Hematopoietic multipotent progenitor cell treated with erythropoietin and hydrocortisone succinate and interleukin-3 and kit ligand, for 17 days (in vitro differentiated cells): ENCODE measurements at regions not wholly inside any gene's neighbourhood (a gene's known extent, or its start where the extent isn't known, plus 50 kb on each side); places are given as distances from the start of the nearest gene placed in this dataset.
"Not testable (repeated sequence)": the region's sequence is repeated elsewhere in the genome, so short reads cannot be mapped to it uniquely, and the experiment has no call there.

Source experiments
- DNase-seq: peaks from one replicate; pipeline ENCODE4 v3.0.0-alpha.2; 2015; ENCODE audit warnings: low spot score

GRCh38 chr3:110324171-110324705 lies 747.4 kb upstream of the NECTIN3 start:
- no peak for DNase-seq

GRCh38 chr3:110327870-110328269 lies 743.7 kb upstream of the NECTIN3 start:
- no peak for DNase-seq

GRCh38 chr3:110331562-110331961 lies 740.1 kb upstream of the NECTIN3 start:
- not testable (repeated sequence) for DNase-seq

- no peak for DNase-seq
Measured at GRCh38 chr3:110332629-110333028, 739.0 kb upstream of the NECTIN3 start.

GRCh38 chr3:110341047-110341446 lies 730.6 kb upstream of the NECTIN3 start:
- no peak for DNase-seq

- DNase-seq = no peak
Measured at GRCh38 chr3:110343376-110343775, 728.2 kb upstream of the NECTIN3 start.

GRCh38 chr3:110343945-110344344 lies 727.7 kb upstream of the NECTIN3 start:
- no peak for DNase-seq

- DNase-seq = no peak
Measured at GRCh38 chr3:110344487-110344886, 727.1 kb upstream of the NECTIN3 start.

GRCh38 chr3:110344897-110345767 lies 726.5 kb upstream of the NECTIN3 start:
- DNase-seq = no peak

GRCh38 chr3:110349295-110349694 lies 722.3 kb upstream of the NECTIN3 start:
- DNase-seq = no peak

- DNase-seq = no peak
Measured at GRCh38 chr3:110352841-110353604, 718.6 kb upstream of the NECTIN3 start.

GRCh38 chr3:110362751-110363150 lies 708.9 kb upstream of the NECTIN3 start:
- no peak for DNase-seq

GRCh38 chr3:110367289-110367688 lies 704.3 kb upstream of the NECTIN3 start:
- DNase-seq = not testable (repeated sequence)

GRCh38 chr3:110375751-110376518 lies 695.7 kb upstream of the NECTIN3 start:
- DNase-seq = no peak

GRCh38 chr3:110378481-110378880 lies 693.1 kb upstream of the NECTIN3 start:
- DNase-seq = no peak

GRCh38 chr3:110381992-110382391 lies 689.6 kb upstream of the NECTIN3 start:
- no peak for DNase-seq

GRCh38 chr3:110383356-110383755 lies 688.3 kb upstream of the NECTIN3 start:
- DNase-seq = no peak

- DNase-seq = no peak
Measured at GRCh38 chr3:110384601-110385000, 687.0 kb upstream of the NECTIN3 start.

GRCh38 chr3:110389005-110389404 lies 682.6 kb upstream of the NECTIN3 start:
- no peak for DNase-seq

- DNase-seq = no peak
Measured at GRCh38 chr3:110390372-110390771, 681.2 kb upstream of the NECTIN3 start.

- DNase-seq = no peak
Measured at GRCh38 chr3:110391042-110391441, 680.6 kb upstream of the NECTIN3 start.
